ENCODE measurements at regions not wholly inside any gene's neighbourhood (a gene's known extent, or its start where the extent isn't known, plus 50 kb on each side); places are given as distances from the start of the nearest gene placed in this dataset.

GRCh38 chr18:43961722-43962121 lies 684.4 kb upstream of the SYT4 start:
- H3K9me3 ChIP-seq = no peaks in the 10 kb centered on the region
- ATAC-seq (ENCODE audit: insufficient number of reproducible peaks, low FRiP score, low read depth) (no peak), DNase-seq (ENCODE audit: low spot score) (no peak)
- H3K27ac ChIP-seq = no peak overlapping the region
- no peak overlapping the region for H3K4me3 ChIP-seq
- TF ChIP-seq CTCF (IDR thresholded peaks at IDR 0.05) = no peak
- no peaks in the 10 kb centered on the region for H3K4me1 ChIP-seq (ENCODE audit: control insufficient read depth in 1 of 2, low read depth in 2 of 2)
- no peaks in the 10 kb centered on the region for H3K27me3 ChIP-seq (replicated peaks; ENCODE audit: insufficient read depth)
- no peaks in the 10 kb centered on the region for H3K36me3 ChIP-seq

GRCh38 chr18:43964666-43965065 lies 687.4 kb upstream of the SYT4 start:
- no peak for TF ChIP-seq CTCF (IDR thresholded peaks at IDR 0.05)
- ATAC-seq (ENCODE audit: insufficient number of reproducible peaks, low FRiP score, low read depth) (no peak), DNase-seq (ENCODE audit: low spot score) (no peak)
- Histone ChIP-seq H3K4me1 (ENCODE audit: control insufficient read depth in 1 of 2, low read depth in 2 of 2) (no peaks in the 10 kb centered on the region), H3K36me3 (no peaks in the 10 kb centered on the region), H3K27ac (no peak overlapping the region), H3K27me3 (replicated peaks; ENCODE audit: insufficient read depth) (no peaks in the 10 kb centered on the region), H3K9me3 (no peaks in the 10 kb centered on the region), H3K4me3 (no peak overlapping the region)

GRCh38 chr18:43965691-43966090 lies 688.4 kb upstream of the SYT4 start:
- no peak for TF ChIP-seq CTCF (IDR thresholded peaks at IDR 0.05)
- H3K4me1 ChIP-seq (ENCODE audit: control insufficient read depth in 1 of 2, low read depth in 2 of 2) = no peaks in the 10 kb centered on the region
- DNase-seq (ENCODE audit: low spot score) (no peak), ATAC-seq (ENCODE audit: insufficient number of reproducible peaks, low FRiP score, low read depth) (no peak)
- no peaks in the 10 kb centered on the region for H3K27me3 ChIP-seq (replicated peaks; ENCODE audit: insufficient read depth)
- no peak overlapping the region for H3K27ac ChIP-seq
- H3K4me3 ChIP-seq = no peak overlapping the region
- no peaks in the 10 kb centered on the region for H3K9me3 ChIP-seq
- no peaks in the 10 kb centered on the region for H3K36me3 ChIP-seq

- Histone ChIP-seq H3K4me1 (ENCODE audit: control insufficient read depth in 1 of 2, low read depth in 2 of 2) (no peaks in the 10 kb centered on the region), H3K4me3 (no peak overlapping the region), H3K27me3 (replicated peaks; ENCODE audit: insufficient read depth) (no peaks in the 10 kb centered on the region), H3K9me3 (no peaks in the 10 kb centered on the region), H3K36me3 (no peaks in the 10 kb centered on the region), H3K27ac (no peak overlapping the region)
- DNase-seq (ENCODE audit: low spot score) = no peak
- ATAC-seq (ENCODE audit: insufficient number of reproducible peaks, low FRiP score, low read depth) = no peak
- no peak for TF ChIP-seq CTCF (IDR thresholded peaks at IDR 0.05)
These were observed 693.4 kb upstream of the SYT4 start for GRCh38 chr18:43970656-43971055.

- no peak for ATAC-seq (ENCODE audit: insufficient number of reproducible peaks, low FRiP score, low read depth)
- DNase-seq (ENCODE audit: low spot score) = no peak
- no peaks in the 10 kb centered on the region for H3K9me3 ChIP-seq
- no peaks in the 10 kb centered on the region for H3K36me3 ChIP-seq
- no peak for TF ChIP-seq CTCF (IDR thresholded peaks at IDR 0.05)
- H3K4me3 ChIP-seq = no peak overlapping the region
- no peak overlapping the region for H3K27ac ChIP-seq
- H3K27me3 ChIP-seq (replicated peaks; ENCODE audit: insufficient read depth) = no peaks in the 10 kb centered on the region
- no peaks in the 10 kb centered on the region for H3K4me1 ChIP-seq (ENCODE audit: control insufficient read depth in 1 of 2, low read depth in 2 of 2)
These were observed 700.9 kb upstream of the SYT4 start for GRCh38 chr18:43978174-43978573.

Measured in thoracic aorta (tissue), 2 donors.